ENCODE measurements at regions not wholly inside any gene's neighbourhood (a gene's known extent, or its start where the extent isn't known, plus 50 kb on each side); places are given as distances from the start of the nearest gene placed in this dataset.

GRCh38 chr11:70573701-70574151, 175.4 kb downstream of the CTTN start:
- TF ChIP-seq CTCF (IDR thresholded peaks at IDR 0.05) = no peak
- Histone ChIP-seq H3K9me3 (no peaks in the 10 kb centered on the region), H3K36me3 (ENCODE audit: low read depth) (no peaks in the 10 kb centered on the region), H3K4me3 (no peak overlapping the region), H3K4me1 (ENCODE audit: low read depth) (no peaks in the 10 kb centered on the region)
- intact Hi-C loops (cut with DNase I, micrococcal nuclease) = no loop called here
- ATAC-seq = no peak
- DNase-seq = peak in 2 of 3 donors; percentile 18 to 42

- Histone ChIP-seq H3K36me3 (ENCODE audit: low read depth) (no peaks in the 10 kb centered on the region), H3K9me3 (no peaks in the 10 kb centered on the region), H3K4me3 (no peak overlapping the region), H3K4me1 (ENCODE audit: low read depth) (no peaks in the 10 kb centered on the region)
- no peak for ATAC-seq
- no peak for TF ChIP-seq CTCF (IDR thresholded peaks at IDR 0.05)
- peak in 2 of 3 donors; percentile 18 to 20 for DNase-seq
- intact Hi-C loops (cut with DNase I, micrococcal nuclease) = no loop called here
Measured at GRCh38 chr11:70574725-70575347, 176.5 kb downstream of the CTTN start.

GRCh38 chr11:70575396-70576060, 177.2 kb downstream of the CTTN start:
- H3K4me3 ChIP-seq = no peak overlapping the region
- no peaks in the 10 kb centered on the region for H3K36me3 ChIP-seq (ENCODE audit: low read depth)
- intact Hi-C loops (cut with DNase I, micrococcal nuclease) = no loop called here
- H3K4me1 ChIP-seq (ENCODE audit: low read depth) = no peaks in the 10 kb centered on the region
- ATAC-seq = no peak
- DNase-seq = peak in 2 of 3 donors; percentile 15 to 29
- TF ChIP-seq CTCF (IDR thresholded peaks at IDR 0.05) = no peak
- H3K9me3 ChIP-seq = no peaks in the 10 kb centered on the region

- Histone ChIP-seq H3K4me3 (no peak overlapping the region), H3K4me1 (ENCODE audit: low read depth) (no peaks in the 10 kb centered on the region), H3K36me3 (ENCODE audit: low read depth) (no peaks in the 10 kb centered on the region), H3K9me3 (no peaks in the 10 kb centered on the region)
- TF ChIP-seq CTCF (IDR thresholded peaks at IDR 0.05) = no peak
- intact Hi-C loops (cut with DNase I, micrococcal nuclease) = no loop called here
- DNase-seq (peak in 1 of 3 donors; percentile 2), ATAC-seq (no peak)
Measured at GRCh38 chr11:70577258-70577603, 178.9 kb downstream of the CTTN start.

GRCh38 chr11:70577948-70578347, 179.6 kb downstream of the CTTN start:
- no peaks in the 10 kb centered on the region for H3K4me1 ChIP-seq (ENCODE audit: low read depth)
- TF ChIP-seq CTCF (IDR thresholded peaks at IDR 0.05) = no peak
- H3K9me3 ChIP-seq = no peaks in the 10 kb centered on the region
- H3K36me3 ChIP-seq (ENCODE audit: low read depth) = no peaks in the 10 kb centered on the region
- intact Hi-C loops (cut with DNase I, micrococcal nuclease) = no loop called here
- DNase-seq (peak in 1 of 3 donors; percentile 8), ATAC-seq (no peak)
- H3K4me3 ChIP-seq = no peak overlapping the region

Measured in mucosa of descending colon (tissue), 3 donors.